ENCODE measurements at regions not wholly inside any gene's neighbourhood (a gene's known extent, or its start where the extent isn't known, plus 50 kb on each side); places are given as distances from the start of the nearest gene placed in this dataset.
"Not testable (repeated sequence)": the region's sequence is repeated elsewhere in the genome, so short reads cannot be mapped to it uniquely, and the experiment has no call there.

DNA sequence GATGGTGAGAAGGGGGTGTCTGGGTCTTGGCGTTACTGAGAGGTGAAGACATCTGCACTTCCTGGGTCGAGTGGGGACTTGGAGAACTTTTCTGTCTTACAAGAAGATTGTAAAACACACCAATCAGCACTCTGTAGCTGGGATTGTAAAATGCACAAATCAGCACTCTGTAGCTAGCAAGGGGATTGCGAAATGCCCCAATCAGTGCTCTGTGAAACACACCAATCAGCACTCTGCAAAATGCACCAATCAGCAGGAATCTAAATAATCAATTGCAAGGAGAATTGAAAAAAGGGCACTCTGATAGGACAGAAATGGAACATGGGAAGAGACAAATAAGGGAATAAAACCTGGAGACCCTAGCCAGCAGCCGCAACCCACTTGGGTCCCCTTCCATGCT lies 376.1 kb upstream of the SFSWAP start:
- TF ChIP-seq, protein P1, sequence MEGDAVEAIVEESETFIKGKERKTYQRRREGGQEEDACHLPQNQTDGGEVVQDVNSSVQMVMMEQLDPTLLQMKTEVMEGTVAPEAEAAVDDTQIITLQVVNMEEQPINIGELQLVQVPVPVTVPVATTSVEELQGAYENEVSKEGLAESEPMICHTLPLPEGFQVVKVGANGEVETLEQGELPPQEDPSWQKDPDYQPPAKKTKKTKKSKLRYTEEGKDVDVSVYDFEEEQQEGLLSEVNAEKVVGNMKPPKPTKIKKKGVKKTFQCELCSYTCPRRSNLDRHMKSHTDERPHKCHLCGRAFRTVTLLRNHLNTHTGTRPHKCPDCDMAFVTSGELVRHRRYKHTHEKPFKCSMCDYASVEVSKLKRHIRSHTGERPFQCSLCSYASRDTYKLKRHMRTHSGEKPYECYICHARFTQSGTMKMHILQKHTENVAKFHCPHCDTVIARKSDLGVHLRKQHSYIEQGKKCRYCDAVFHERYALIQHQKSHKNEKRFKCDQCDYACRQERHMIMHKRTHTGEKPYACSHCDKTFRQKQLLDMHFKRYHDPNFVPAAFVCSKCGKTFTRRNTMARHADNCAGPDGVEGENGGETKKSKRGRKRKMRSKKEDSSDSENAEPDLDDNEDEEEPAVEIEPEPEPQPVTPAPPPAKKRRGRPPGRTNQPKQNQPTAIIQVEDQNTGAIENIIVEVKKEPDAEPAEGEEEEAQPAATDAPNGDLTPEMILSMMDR (IDR thresholded peaks at IDR 0.05; ENCODE audit: insufficient read depth, low read length, severe bottlenecking): no peak
- FAIRE-seq (no peak), DNase-seq (ENCODE audit: low read depth) (no peak)
- Histone ChIP-seq H3K27me3 (ENCODE audit: control insufficient read depth, insufficient read depth, low read length) (no peaks in the 10 kb centered on the region), H3K4me3 (ENCODE audit: low read depth, low read length) (no peak overlapping the region), H3K36me3 (ENCODE audit: control insufficient read depth, insufficient read depth, low read length) (no peaks in the 10 kb centered on the region)

DNA sequence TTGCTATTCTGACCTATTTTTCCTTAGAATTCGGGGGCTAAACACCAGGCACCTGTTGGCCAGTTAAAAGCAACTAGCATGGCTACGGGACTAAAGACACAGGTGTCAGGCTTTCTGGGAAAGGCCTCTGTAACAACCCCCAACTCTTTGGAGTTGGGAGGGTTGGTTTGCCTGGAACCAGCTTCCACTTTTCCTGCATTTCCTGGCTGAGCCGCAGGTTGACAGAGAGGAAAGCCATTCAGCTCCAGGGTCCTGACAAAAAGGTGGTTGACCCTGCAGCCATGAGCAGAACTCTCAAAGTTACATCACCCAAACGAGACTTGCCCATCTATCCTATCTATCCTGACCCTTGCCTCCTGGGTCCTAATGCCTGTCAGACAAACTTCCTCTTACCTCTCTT lies 375.4 kb upstream of the SFSWAP start:
- TF ChIP-seq, protein P1 (IDR thresholded peaks at IDR 0.05; ENCODE audit: insufficient read depth, low read length, severe bottlenecking): no peak
- Histone ChIP-seq H3K36me3 (ENCODE audit: control insufficient read depth, insufficient read depth, low read length) (no peaks in the 10 kb centered on the region), H3K4me3 (ENCODE audit: low read depth, low read length) (no peak overlapping the region), H3K27me3 (ENCODE audit: control insufficient read depth, insufficient read depth, low read length) (no peaks in the 10 kb centered on the region)
- no peak for DNase-seq (ENCODE audit: low read depth)
- FAIRE-seq: no peak

DNA sequence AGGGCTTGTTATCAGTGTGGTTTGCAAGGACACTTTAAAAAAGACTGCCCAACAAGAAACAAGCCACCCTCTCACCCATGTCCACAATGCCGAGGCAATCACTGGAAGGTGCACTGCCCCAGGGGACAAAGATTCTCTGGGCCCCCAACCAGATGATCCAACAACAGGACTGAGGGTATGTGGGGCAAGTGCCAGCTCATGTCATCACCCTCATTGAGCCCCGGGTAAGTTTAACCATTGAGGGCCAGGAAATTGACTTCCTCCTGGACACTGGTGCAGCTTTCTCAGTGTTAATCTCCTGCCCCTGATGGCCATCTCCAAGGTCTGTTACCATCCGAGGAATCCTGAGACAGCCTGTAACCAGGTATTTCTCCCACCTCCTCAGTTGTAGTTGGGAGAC lies 373.0 kb upstream of the SFSWAP start:
- H3K36me3 ChIP-seq (ENCODE audit: control insufficient read depth, insufficient read depth, low read length); DNase-seq (ENCODE audit: low read depth); H3K27me3 ChIP-seq (ENCODE audit: control insufficient read depth, insufficient read depth, low read length); FAIRE-seq; H3K4me3 ChIP-seq (ENCODE audit: low read depth, low read length): not testable (repeated sequence)

DNA sequence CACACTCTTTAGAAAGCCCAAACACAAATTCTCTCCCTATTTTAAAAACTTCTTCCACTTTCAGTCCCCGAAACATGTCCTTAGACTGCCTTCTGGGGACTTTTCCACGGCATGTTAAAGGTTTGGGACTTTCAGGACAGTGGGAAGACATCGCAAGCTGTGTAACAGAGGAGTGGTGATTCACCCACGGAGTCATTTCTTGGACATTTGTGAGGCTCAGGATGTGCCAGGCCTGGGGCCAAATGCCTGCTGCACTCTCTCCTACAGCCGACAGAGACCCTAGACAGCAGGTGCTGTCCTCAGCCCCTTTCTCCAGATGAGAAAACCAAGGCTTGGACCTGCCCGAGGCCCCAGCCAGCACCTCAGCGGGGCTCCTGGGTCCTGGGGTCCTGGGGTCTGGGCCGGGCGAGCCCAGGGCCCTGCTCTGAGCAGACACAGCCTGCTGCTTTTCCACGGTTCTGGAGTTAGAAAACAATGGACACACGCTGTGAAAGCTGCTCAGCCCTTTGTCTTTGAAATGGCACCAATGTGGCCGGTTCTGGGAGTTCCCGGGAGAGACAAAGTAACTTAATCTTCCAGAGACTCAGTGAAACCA lies 370.2 kb upstream of the SFSWAP start:
- no peaks in the 10 kb centered on the region for H3K36me3 ChIP-seq (ENCODE audit: control insufficient read depth, insufficient read depth, low read length)
- no peaks in the 10 kb centered on the region for H3K27me3 ChIP-seq (ENCODE audit: control insufficient read depth, insufficient read depth, low read length)
- DNase-seq (ENCODE audit: low read depth) (no peak), FAIRE-seq (no peak)
- H3K4me3 ChIP-seq (ENCODE audit: low read depth, low read length): no peak overlapping the region
- TF ChIP-seq, protein P1 (IDR thresholded peaks at IDR 0.05; ENCODE audit: insufficient read depth, low read length, severe bottlenecking): no peak

DNA sequence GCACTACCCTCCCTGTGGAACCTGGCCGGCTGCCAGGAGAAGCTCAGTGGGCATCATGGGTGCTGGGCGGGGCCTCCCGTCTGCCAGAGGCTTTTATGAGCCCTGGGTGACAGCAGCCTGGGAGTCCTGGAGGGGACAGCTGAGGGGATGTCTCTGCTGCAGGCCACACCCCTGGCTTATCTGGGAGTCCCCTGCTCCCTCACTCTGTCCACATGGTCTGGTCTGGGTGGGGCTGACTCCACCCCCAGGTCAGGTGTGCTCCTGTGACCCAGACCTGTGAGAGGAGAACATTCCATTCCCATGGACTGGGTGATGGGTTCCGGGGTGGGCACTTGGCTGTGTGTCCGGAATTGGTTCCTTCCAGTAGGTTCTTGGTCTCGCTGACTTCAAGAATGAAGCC lies 369.3 kb upstream of the SFSWAP start:
- H3K27me3 ChIP-seq (ENCODE audit: control insufficient read depth, insufficient read depth, low read length); FAIRE-seq; H3K36me3 ChIP-seq (ENCODE audit: control insufficient read depth, insufficient read depth, low read length); H3K4me3 ChIP-seq (ENCODE audit: low read depth, low read length); DNase-seq (ENCODE audit: low read depth): not testable (repeated sequence)

DNA sequence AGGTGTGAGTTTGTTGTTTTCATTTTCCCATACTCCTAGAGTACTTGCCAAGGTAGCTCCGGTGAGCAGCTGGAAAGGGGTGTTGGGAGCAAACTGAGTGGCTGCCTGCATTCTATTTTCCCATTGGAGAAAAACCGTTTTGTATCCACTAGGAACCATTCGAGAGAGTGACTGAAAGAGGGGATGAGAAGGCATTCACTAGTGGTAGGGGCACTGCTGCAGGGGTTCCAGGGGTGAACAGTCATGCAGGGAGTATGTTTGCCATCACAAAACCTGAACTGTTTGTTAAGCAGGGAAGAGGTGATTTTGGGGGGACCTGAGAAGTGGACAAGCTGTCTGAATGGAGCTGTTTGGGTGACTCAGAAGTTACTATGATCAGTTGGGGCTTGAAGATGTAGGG lies 367.5 kb upstream of the SFSWAP start:
- not testable (repeated sequence) for H3K27me3 ChIP-seq (ENCODE audit: control insufficient read depth, insufficient read depth, low read length); H3K36me3 ChIP-seq (ENCODE audit: control insufficient read depth, insufficient read depth, low read length); H3K4me3 ChIP-seq (ENCODE audit: low read depth, low read length); DNase-seq (ENCODE audit: low read depth); FAIRE-seq

DNA sequence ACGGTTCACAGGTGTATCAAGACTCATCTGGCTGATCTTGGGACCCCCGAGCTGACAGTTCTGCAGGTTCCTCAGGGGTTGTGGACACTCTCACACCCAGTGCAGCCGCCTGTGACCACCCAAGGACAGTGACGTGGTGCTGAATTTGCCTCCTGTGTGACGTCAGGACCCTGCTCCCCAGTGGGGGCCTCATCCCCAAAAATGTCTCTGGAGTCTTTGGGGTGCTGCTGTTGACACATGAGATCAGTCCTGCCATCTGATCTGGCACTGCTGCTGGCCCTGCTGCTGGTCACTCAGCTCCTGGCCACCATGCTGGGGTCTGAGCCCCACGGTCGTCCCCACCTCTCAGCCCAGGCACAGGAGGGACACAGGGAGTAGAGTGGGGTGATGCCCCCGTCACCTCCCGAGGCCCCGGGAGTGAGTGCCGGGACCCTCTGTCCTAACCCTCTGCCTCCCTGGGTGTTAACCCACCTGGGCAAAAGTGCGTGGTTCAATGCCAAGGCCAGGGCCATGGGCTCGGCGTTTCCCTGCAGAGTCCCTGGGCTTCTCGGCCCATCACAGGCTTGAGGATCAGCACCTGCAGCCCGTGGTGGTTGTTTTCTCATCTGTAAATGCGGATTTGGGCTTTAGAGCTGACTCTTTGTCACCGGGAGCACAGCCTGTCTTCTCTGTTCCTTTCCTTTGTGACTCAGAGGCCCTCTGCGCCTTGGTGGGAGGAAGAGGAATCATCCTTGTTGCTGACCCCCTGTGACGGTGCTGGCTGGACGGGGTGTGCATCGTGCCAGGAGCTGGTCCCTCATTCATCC lies 366.0 kb upstream of the SFSWAP start:
- peak; percentile 72 for FAIRE-seq
- H3K27me3 ChIP-seq (ENCODE audit: control insufficient read depth, insufficient read depth, low read length); H3K4me3 ChIP-seq (ENCODE audit: low read depth, low read length); DNase-seq (ENCODE audit: low read depth); H3K36me3 ChIP-seq (ENCODE audit: control insufficient read depth, insufficient read depth, low read length): not testable (repeated sequence)
